A549 (cell line): ENCODE measurements at regions not wholly inside any gene's neighbourhood (a gene's known extent, or its start where the extent isn't known, plus 50 kb on each side); places are given as distances from the start of the nearest gene placed in this dataset.

ENCODE experiments used
- BHLHE40 ChIP-seq: IDR thresholded peaks from 2 replicates; pipeline ENCODE4 v1.6.1; 2012; ENCODE audit warnings: low read depth, low read length, inconsistent platforms
- EP300 ChIP-seq, 2 experiments: fragments of >200 bp; sonication (Bioruptor Twin); formaldehyde crosslinking; IDR thresholded peaks; 2 replicates in 1 of 2; 3 replicates in 1 of 2; pipeline ENCODE4 v1.6.1; 2016 to 2017
- NPAS2 ChIP-seq: fragments of 250-450 bp; sonication (Bioruptor Pico); IDR thresholded peaks from 2 replicates; pipeline ENCODE4 v1.8.0; 2022; ENCODE audit warnings: mild to moderate bottlenecking, moderate library complexity, borderline replicate concordance
- POLR2A ChIP-seq: IDR thresholded peaks from 2 replicates; pipeline ENCODE4 v1.6.1; 2012; ENCODE audit warnings: mild to moderate bottlenecking, low read length
- RARB ChIP-seq: fragments of 250-450 bp; sonication (Bioruptor Pico); IDR thresholded peaks from 2 replicates; pipeline ENCODE4 v1.8.0; 2021; ENCODE audit warnings: mild to moderate bottlenecking, moderate library complexity
- USF2 ChIP-seq: fragments of 450-650 bp; IDR thresholded peaks from 2 replicates; pipeline ENCODE4 v1.6.1; 2014; ENCODE audit warnings: antibody characterized with exemption
- ZFP36 ChIP-seq: fragments of 450-650 bp; IDR thresholded peaks from 2 replicates; pipeline ENCODE4 v1.6.1; 2014; ENCODE audit warnings: borderline replicate concordance; ENCODE audit not compliant: partially characterized antibody
- TF ChIP-seq, protein P1 (sequence below): IDR thresholded peaks from 2 replicates; pipeline ENCODE4 v1.6.1; 2012
- TF ChIP-seq, protein P2 (sequence below): fragments of >200 bp; sonication (Bioruptor Twin); formaldehyde crosslinking; IDR thresholded peaks from 3 replicates; pipeline ENCODE4 v1.5.1; 2016
- TF ChIP-seq, protein P3 (sequence below): fragments of 200-600 bp; sonication (generic); IDR thresholded peaks from 2 replicates; pipeline ENCODE4 v1.6.1; 2016; ENCODE audit warnings: antibody characterized with exemption, mild to moderate bottlenecking, moderate library complexity

DNA sequence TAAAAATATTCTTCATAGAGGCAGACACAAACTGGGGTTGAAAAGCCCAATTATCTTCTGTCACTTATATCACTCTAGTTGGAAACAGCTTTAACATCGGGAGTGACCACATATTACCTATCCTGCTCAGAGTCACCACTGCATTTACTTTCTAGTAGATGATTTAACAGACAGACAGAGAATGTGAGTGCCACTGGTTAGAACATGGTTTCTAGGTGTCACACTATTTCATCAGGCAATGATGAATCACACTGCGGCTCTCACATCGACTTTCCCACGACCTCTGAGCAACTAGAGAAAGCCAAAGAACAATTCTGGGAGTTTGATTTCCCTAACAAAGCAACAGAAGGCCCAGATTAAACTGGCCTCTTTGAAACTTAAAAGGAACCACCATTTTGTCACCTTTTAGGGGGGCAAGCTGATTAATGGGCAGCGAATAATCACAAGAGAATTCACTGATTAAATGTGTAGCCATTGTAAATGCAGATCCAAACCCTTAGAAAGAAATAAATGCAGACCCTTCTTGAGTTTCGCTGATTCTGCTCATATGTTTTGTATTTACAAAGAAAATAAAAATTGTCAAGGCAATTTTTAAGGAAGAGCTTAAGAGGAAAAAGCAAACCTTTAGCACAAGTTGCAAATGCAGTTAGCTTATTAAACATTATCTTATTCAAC is 112.6 kb upstream of the KBTBD8 start:
- TF ChIP-seq, protein P1, sequence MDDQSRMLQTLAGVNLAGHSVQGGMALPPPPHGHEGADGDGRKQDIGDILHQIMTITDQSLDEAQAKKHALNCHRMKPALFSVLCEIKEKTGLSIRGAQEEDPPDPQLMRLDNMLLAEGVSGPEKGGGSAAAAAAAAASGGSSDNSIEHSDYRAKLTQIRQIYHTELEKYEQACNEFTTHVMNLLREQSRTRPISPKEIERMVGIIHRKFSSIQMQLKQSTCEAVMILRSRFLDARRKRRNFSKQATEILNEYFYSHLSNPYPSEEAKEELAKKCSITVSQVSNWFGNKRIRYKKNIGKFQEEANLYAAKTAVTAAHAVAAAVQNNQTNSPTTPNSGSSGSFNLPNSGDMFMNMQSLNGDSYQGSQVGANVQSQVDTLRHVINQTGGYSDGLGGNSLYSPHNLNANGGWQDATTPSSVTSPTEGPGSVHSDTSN: no peak
- TF ChIP-seq RARB (CRISPR knock-in tag) (no peak), EP300 (IDR thresholded peaks at IDR 0.05) (no peak), NPAS2 (CRISPR knock-in tag) (no peak), USF2 (no peak), BHLHE40 (no peak), POLR2A (no peak), ZFP36 (no peak)
- TF ChIP-seq, protein P2, sequence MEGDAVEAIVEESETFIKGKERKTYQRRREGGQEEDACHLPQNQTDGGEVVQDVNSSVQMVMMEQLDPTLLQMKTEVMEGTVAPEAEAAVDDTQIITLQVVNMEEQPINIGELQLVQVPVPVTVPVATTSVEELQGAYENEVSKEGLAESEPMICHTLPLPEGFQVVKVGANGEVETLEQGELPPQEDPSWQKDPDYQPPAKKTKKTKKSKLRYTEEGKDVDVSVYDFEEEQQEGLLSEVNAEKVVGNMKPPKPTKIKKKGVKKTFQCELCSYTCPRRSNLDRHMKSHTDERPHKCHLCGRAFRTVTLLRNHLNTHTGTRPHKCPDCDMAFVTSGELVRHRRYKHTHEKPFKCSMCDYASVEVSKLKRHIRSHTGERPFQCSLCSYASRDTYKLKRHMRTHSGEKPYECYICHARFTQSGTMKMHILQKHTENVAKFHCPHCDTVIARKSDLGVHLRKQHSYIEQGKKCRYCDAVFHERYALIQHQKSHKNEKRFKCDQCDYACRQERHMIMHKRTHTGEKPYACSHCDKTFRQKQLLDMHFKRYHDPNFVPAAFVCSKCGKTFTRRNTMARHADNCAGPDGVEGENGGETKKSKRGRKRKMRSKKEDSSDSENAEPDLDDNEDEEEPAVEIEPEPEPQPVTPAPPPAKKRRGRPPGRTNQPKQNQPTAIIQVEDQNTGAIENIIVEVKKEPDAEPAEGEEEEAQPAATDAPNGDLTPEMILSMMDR: no peak
- TF ChIP-seq, protein P3, sequence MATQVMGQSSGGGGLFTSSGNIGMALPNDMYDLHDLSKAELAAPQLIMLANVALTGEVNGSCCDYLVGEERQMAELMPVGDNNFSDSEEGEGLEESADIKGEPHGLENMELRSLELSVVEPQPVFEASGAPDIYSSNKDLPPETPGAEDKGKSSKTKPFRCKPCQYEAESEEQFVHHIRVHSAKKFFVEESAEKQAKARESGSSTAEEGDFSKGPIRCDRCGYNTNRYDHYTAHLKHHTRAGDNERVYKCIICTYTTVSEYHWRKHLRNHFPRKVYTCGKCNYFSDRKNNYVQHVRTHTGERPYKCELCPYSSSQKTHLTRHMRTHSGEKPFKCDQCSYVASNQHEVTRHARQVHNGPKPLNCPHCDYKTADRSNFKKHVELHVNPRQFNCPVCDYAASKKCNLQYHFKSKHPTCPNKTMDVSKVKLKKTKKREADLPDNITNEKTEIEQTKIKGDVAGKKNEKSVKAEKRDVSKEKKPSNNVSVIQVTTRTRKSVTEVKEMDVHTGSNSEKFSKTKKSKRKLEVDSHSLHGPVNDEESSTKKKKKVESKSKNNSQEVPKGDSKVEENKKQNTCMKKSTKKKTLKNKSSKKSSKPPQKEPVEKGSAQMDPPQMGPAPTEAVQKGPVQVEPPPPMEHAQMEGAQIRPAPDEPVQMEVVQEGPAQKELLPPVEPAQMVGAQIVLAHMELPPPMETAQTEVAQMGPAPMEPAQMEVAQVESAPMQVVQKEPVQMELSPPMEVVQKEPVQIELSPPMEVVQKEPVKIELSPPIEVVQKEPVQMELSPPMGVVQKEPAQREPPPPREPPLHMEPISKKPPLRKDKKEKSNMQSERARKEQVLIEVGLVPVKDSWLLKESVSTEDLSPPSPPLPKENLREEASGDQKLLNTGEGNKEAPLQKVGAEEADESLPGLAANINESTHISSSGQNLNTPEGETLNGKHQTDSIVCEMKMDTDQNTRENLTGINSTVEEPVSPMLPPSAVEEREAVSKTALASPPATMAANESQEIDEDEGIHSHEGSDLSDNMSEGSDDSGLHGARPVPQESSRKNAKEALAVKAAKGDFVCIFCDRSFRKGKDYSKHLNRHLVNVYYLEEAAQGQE: no peak
